HEK293 (cell line): ENCODE measurements at regions not wholly inside any gene's neighbourhood (a gene's known extent, or its start where the extent isn't known, plus 50 kb on each side); places are given as distances from the start of the nearest gene placed in this dataset.

Experiments
- CTCF ChIP-seq: fragments of 450-650 bp; formaldehyde crosslinking; IDR thresholded peaks from 2 replicates; pipeline ENCODE4 v1.5.1; 2016; ENCODE audit warnings: missing biosample characterization, missing genetic modification characterization
- IKZF3 ChIP-seq: fragments of 450-650 bp; IDR thresholded peaks from 2 replicates; pipeline ENCODE4 v1.5.0; 2018; ENCODE audit warnings: missing biosample characterization, mild to moderate bottlenecking, missing genetic modification characterization, moderate library complexity
- ZBTB11 ChIP-seq: fragments of 450-650 bp; formaldehyde crosslinking; conservative IDR thresholded peaks from 2 replicates; pipeline ENCODE4 v1.5.1; 2016; ENCODE audit warnings: low read depth, missing biosample characterization, missing genetic modification characterization
- ZBTB49 ChIP-seq: fragments of 450-650 bp; formaldehyde crosslinking; IDR thresholded peaks from 2 replicates; pipeline ENCODE4 v1.5.1; 2016; ENCODE audit warnings: missing biosample characterization, missing genetic modification characterization, low read depth
- ZFP3 ChIP-seq: fragments of 450-650 bp; formaldehyde crosslinking; IDR thresholded peaks from 2 replicates; pipeline ENCODE4 v1.5.1; 2016; ENCODE audit warnings: low read depth, missing biosample characterization, missing genetic modification characterization
- ZNF221 ChIP-seq: fragments of 450-650 bp; formaldehyde crosslinking; IDR thresholded peaks from 2 replicates; pipeline ENCODE4 v1.5.1; 2017; ENCODE audit warnings: missing biosample characterization, missing genetic modification characterization, borderline replicate concordance
- ZNF248 ChIP-seq: fragments of 450-650 bp; formaldehyde crosslinking; IDR thresholded peaks from 2 replicates; pipeline ENCODE4 v1.5.1; 2017; ENCODE audit warnings: missing biosample characterization, missing genetic modification characterization
- ZNF362 ChIP-seq: fragments of 450-650 bp; formaldehyde crosslinking; IDR thresholded peaks from 2 replicates; pipeline ENCODE4 v1.5.1; 2016; ENCODE audit warnings: missing biosample characterization, missing genetic modification characterization
- ZNF518A ChIP-seq: fragments of 450-650 bp; formaldehyde crosslinking; conservative IDR thresholded peaks from 2 replicates; pipeline ENCODE4 v1.5.1; 2016; ENCODE audit warnings: low read depth, missing biosample characterization, missing genetic modification characterization
- ZNF664 ChIP-seq: fragments of 450-650 bp; formaldehyde crosslinking; IDR thresholded peaks from 2 replicates; pipeline ENCODE4 v1.5.1; 2016; ENCODE audit warnings: missing biosample characterization, missing genetic modification characterization
- ZNF707 ChIP-seq: fragments of 450-650 bp; formaldehyde crosslinking; IDR thresholded peaks from 2 replicates; pipeline ENCODE4 v1.5.1; 2016; ENCODE audit warnings: missing biosample characterization, missing genetic modification characterization
- ZNF791 ChIP-seq: fragments of 450-650 bp; formaldehyde crosslinking; IDR thresholded peaks from 2 replicates; pipeline ENCODE4 v1.5.1; 2016; ENCODE audit warnings: missing biosample characterization, missing genetic modification characterization
- ZSCAN23 ChIP-seq: fragments of 450-650 bp; formaldehyde crosslinking; IDR thresholded peaks from 2 replicates; pipeline ENCODE4 v1.5.1; 2016; ENCODE audit warnings: missing biosample characterization, missing genetic modification characterization

- TF ChIP-seq ZNF664 (tag by site-specific recombination) (no peak), ZNF221 (no peak), ZFP3 (tag by site-specific recombination) (no peak), IKZF3 (no peak), ZNF791 (tag by site-specific recombination) (no peak), ZBTB49 (no peak), ZNF518A (tag by site-specific recombination) (no peak), CTCF (tag by site-specific recombination) (no peak), ZNF248 (tag by site-specific recombination) (no peak), ZBTB11 (tag by site-specific recombination) (no peak), ZNF707 (tag by site-specific recombination) (no peak), ZNF362 (no peak), ZSCAN23 (no peak)
Measured at GRCh38 chr2:228657807-228658402, 476.4 kb upstream of the SPHKAP start.
